Ovary (tissue), 7 donors: ENCODE measurements at regions not wholly inside any gene's neighbourhood (a gene's known extent, or its start where the extent isn't known, plus 50 kb on each side); places are given as distances from the start of the nearest gene placed in this dataset.

Experiments used
- DNase-seq, 5 donors: peaks; one replicate each; pipeline ENCODE4 v3.0.0-alpha.2; 2019 to 2020
- H3K27ac ChIP-seq, 2 donors: fragments of 200-600 bp; one replicate each; pipeline versions ENCODE4 v1.5.1 to v1.8.0; 2019 to 2022
- H3K27me3 ChIP-seq: fragments of 200-600 bp; one replicate; pipeline ENCODE4 v1.8.0; 2022
- H3K36me3 ChIP-seq: fragments of 200-600 bp; sonication (generic); one replicate; pipeline ENCODE4 v1.5.1; 2019
- H3K4me1 ChIP-seq: one replicate; pipeline ENCODE4 v1.8.1; 2013; ENCODE audit warnings: mild to moderate bottlenecking, moderate library complexity; ENCODE audit not compliant: insufficient read depth
- H3K4me3 ChIP-seq: fragments of 200-600 bp; sonication (generic); one replicate; pipeline ENCODE4 v1.5.1; 2017
- H3K9me3 ChIP-seq, 2 donors: fragments of 200-600 bp in 1 of 2; sonication (generic) in 1 of 2; one replicate each; pipeline versions ENCODE4 v1.5.1 to v1.8.1; 2013 to 2019; ENCODE audit warnings: mild to moderate bottlenecking in 1 of 2, moderate library complexity in 1 of 2
- EP300 ChIP-seq: sonication (generic); formaldehyde crosslinking; IDR thresholded peaks from one replicate; pipeline ENCODE4 v1.6.1; 2017; ENCODE audit warnings: antibody characterized with exemption
- POLR2A ChIP-seq: fragments of 450-650 bp; IDR thresholded peaks from one replicate; pipeline ENCODE4 v1.6.1; 2017; ENCODE audit warnings: antibody characterized with exemption, mild to moderate bottlenecking, moderate library complexity
- WGBS, 3 donors: extraction: QIAGEN DNeasy Blood & Tissue Kit in 1 of 3; methylation state at CpG; one replicate each; pipeline versions ENCODE4 v1.1.5 to v1.1.7; 2013 to 2017; 5-methylcytosine and 5-hydroxymethylcytosine counted together
- intact Hi-C, 4 donors: fragments of 100-400 bp; cut with DNase I; formaldehyde crosslinking; loops; one replicate each; pipeline versions ENCODE4 v1.11.0 to v1.15.1; 2022 to 2023
- TF ChIP-seq, protein P1 (sequence below), 3 donors: fragments of 450-650 bp in 2 of 3; fragments of 200-600 bp in 1 of 3; IDR thresholded peaks; one replicate each; pipeline versions ENCODE4 v1.5.1 to v1.8.0; 2016 to 2022; ENCODE audit warnings: antibody characterized with exemption in 3 of 3, mild to moderate bottlenecking in 1 of 3
- donor health status: DM: no; HTN: no; CAD: no; lungs with moderate emphysema.
- donor health status: DM: no; HTN: no; CAD: no.
- donor health status: Bipolar disorder and iron deficiency.
- donor health status: DM: no; HTN: no; CAD: no.
- donor health status: DM: yes; HTN: yes; CAD: no.

DNA sequence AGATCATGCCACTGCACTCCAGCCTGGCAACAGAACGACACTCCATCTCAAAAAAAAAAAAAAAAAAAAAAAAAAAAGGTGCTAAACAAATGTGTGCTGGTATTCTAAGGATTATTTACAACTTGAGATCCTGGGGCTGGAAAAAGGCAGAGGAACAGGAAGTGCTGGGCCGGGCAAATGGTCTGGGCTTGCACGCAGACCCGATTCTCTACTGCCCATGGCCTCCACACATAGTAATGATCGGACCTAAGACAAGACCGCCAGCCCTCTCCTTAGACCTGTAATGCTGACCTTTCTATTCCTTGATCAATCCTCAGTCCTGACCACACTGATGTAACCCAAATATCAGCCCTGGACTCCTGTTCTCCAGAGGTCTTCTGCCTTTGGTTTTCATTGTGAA, 67.8 kb downstream of the EFNB1 start:
- Histone ChIP-seq H3K4me3 (no peak overlapping the region), H3K9me3 (no peaks in the 10 kb centered on the region), H3K27me3 (no peaks in the 10 kb centered on the region), H3K4me1 (peaks cover 2% of the 10 kb centered on the region), H3K27ac (no peak overlapping the region), H3K36me3 (no peaks in the 10 kb centered on the region)
- intact Hi-C loops = no loop called here
- WGBS, 3 donors = 82 to 90% (median 87%) methylated on average over 6 of the region's 6 CpGs
- no peak for DNase-seq
- TF ChIP-seq, protein P1, sequence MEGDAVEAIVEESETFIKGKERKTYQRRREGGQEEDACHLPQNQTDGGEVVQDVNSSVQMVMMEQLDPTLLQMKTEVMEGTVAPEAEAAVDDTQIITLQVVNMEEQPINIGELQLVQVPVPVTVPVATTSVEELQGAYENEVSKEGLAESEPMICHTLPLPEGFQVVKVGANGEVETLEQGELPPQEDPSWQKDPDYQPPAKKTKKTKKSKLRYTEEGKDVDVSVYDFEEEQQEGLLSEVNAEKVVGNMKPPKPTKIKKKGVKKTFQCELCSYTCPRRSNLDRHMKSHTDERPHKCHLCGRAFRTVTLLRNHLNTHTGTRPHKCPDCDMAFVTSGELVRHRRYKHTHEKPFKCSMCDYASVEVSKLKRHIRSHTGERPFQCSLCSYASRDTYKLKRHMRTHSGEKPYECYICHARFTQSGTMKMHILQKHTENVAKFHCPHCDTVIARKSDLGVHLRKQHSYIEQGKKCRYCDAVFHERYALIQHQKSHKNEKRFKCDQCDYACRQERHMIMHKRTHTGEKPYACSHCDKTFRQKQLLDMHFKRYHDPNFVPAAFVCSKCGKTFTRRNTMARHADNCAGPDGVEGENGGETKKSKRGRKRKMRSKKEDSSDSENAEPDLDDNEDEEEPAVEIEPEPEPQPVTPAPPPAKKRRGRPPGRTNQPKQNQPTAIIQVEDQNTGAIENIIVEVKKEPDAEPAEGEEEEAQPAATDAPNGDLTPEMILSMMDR (IDR thresholded peaks at IDR 0.05) = no peak
- no peak for TF ChIP-seq POLR2A
- TF ChIP-seq EP300 = no peak

DNA sequence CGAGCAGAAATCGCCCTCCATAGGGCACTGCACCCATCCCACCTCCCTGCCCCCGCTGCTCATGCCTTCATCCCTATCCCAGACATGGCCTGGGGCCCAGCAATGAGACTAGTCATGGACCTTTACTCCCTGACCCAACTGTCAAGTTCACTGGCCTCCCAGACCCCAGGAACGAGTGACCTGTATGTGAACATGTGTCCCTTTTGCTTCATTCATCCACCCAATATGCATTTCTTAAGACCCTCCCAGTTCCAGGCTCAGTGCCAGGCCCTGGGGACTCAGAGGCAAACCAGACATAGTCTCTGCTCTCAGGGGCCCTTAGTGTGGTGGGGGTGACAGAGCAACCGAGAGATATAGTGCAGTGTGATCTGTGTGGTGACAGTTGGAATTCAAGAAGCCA, 67.0 kb downstream of the EFNB1 start:
- 52 to 63% (median 61%) methylated on average over 5 of the region's 5 CpGs for WGBS, 3 donors
- Histone ChIP-seq H3K4me3 (no peak overlapping the region), H3K27me3 (no peaks in the 10 kb centered on the region), H3K36me3 (no peaks in the 10 kb centered on the region), H3K27ac (no peak overlapping the region), H3K9me3 (no peaks in the 10 kb centered on the region), H3K4me1 (peaks cover 2% of the 10 kb centered on the region)
- no peak for DNase-seq
- intact Hi-C loops = no loop called here
- TF ChIP-seq POLR2A = no peak
- no peak for TF ChIP-seq EP300
- TF ChIP-seq, protein P1 (IDR thresholded peaks at IDR 0.05) = no peak

DNA sequence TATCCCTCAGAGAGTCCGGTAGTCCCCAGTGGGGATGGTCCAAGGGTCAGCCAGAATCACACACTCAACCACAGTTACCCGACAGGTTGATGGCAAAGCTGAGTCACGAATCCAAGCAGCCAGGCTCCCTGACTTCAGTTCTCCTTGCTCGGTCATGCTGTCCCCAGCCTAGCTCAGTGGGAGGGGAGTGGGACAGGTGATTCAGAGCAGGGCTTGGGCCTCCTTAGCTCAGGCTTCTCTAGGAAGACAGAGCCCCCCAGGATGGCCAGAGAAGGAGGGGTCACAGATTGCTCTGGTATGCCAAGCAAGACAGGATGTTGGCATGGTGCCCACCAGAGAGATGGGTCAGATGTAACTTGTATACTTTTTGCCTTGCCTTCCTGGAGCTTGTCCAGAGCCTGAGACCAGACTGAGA, 66.5 kb downstream of the EFNB1 start:
- no peaks in the 10 kb centered on the region for H3K9me3 ChIP-seq
- TF ChIP-seq, protein P1 (IDR thresholded peaks at IDR 0.05) = no peak
- no peak for TF ChIP-seq EP300
- TF ChIP-seq POLR2A = no peak
- DNase-seq = peak; percentile 35 to 63 (median 52)
- 58 to 68% (median 68%) methylated on average over 3 to 4 of the region's 4 CpGs for WGBS, 3 donors
- H3K4me1 ChIP-seq = peaks cover 2% of the 10 kb centered on the region
- H3K4me3 ChIP-seq = no peak overlapping the region
- intact Hi-C loops = no loop called here
- H3K36me3 ChIP-seq = no peaks in the 10 kb centered on the region
- H3K27ac ChIP-seq = no peak overlapping the region
- no peaks in the 10 kb centered on the region for H3K27me3 ChIP-seq

DNA sequence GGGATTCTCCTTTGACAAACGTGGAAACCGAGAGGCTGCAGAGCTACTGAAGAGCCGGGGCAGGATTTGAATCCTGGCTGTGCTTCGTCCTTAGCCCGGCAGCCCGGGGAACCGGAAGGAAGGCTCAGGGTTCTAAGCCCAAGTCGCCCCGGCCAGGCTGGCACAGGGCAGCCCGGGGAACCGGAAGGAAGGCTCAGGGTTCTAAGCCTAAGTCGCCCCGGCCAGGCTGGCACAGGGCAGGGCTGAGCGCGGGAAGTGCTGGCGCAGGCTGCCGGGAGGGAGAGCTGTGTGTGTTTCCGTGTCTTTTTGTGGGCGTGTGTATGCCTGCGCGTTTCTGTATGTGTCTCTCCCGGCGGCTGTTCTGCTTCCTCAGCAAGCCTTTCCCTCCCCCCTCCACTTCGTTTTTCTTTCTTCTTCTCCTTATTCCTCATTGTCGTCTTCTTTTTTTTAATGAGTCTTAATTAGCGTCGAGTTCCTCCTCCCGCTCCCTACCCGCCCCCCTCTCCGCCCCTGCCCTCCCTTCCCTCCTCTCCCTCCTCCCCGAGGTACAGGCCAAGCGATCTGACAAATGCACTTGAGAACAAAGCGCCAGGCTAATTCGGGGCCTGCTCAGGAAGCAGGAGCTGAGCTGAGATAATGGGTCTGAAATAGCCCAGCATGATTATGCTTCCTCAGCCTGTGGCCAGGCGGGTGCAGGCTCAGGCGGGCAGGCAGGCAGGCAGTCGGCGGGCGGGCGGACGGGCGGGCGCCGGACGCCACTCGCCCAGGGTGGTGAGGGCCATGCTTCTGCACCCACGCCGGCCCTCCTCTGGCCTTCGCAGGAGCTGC, 65.9 kb downstream of the EFNB1 start:
- Histone ChIP-seq H3K27me3 (no peaks in the 10 kb centered on the region), H3K4me3 (peak overlapping the region; percentile 14), H3K9me3 (no peaks in the 10 kb centered on the region), H3K27ac (peak overlapping the region in 1 of 2 donors; percentile 59), H3K36me3 (no peaks in the 10 kb centered on the region), H3K4me1 (peaks cover 2% of the 10 kb centered on the region)
- peak; percentile 41 to 61 (median 44) for DNase-seq
- 36 to 50% (median 37%) methylated on average over 37 to 49 of the region's 49 CpGs for WGBS, 3 donors
- intact Hi-C loops = no loop called here
- TF ChIP-seq POLR2A (no peak), EP300 (no peak)
- TF ChIP-seq, protein P1 (IDR thresholded peaks at IDR 0.05) = no peak
